Esophagus squamous epithelium (tissue), 5 donors: ENCODE measurements at regions not wholly inside any gene's neighbourhood (a gene's known extent, or its start where the extent isn't known, plus 50 kb on each side); places are given as distances from the start of the nearest gene placed in this dataset.

Experiments
- DNase-seq: peaks from one replicate; lab custom pipeline; 2025; lab: John Stamatoyannopoulos, UW
- H3K27ac ChIP-seq, 4 donors: fragments of 200-600 bp; sonication (generic); one replicate each; pipeline ENCODE4 v1.5.1; 2016 to 2019; ENCODE audit warnings: mild to moderate bottlenecking in 1 of 4
- H3K27me3 ChIP-seq, 4 donors: fragments of 200-600 bp; sonication (generic); 1 replicate in 3 of 4; 2 replicates in 1 of 4; pipeline versions ENCODE4 v1.5.1 to v1.6.0; 2017 to 2021; ENCODE audit warnings: antibody characterized with exemption in 1 of 4
- H3K36me3 ChIP-seq, 3 donors: fragments of 200-600 bp; sonication (generic); one replicate each; pipeline ENCODE4 v1.5.1; 2016 to 2019
- H3K4me1 ChIP-seq, 3 donors: fragments of 200-600 bp; sonication (generic); one replicate each; pipeline ENCODE4 v1.5.1; 2017 to 2019
- H3K4me3 ChIP-seq, 4 donors: fragments of 200-600 bp; sonication (generic); 1 replicate in 3 of 4; 2 replicates in 1 of 4; pipeline ENCODE4 v1.5.1; 2016 to 2019; ENCODE audit warnings: mild to moderate bottlenecking in 2 of 4, moderate library complexity in 1 of 4
- H3K9me3 ChIP-seq, 3 donors: fragments of 200-600 bp; sonication (generic); one replicate each; pipeline ENCODE4 v1.5.1; 2016 to 2019
- CTCF ChIP-seq, 6 experiments: fragments of 450-650 bp in 4 of 6; fragments of 200-600 bp in 2 of 6; sonication (generic) in 2 of 6; IDR thresholded peaks; one replicate each; pipeline ENCODE4 v1.5.1; 2016 to 2019; ENCODE audit warnings: antibody characterized with exemption in 6 of 6, mild to moderate bottlenecking in 4 of 6, moderate library complexity in 4 of 6
- POLR2A ChIP-seq, 4 donors: fragments of 450-650 bp; IDR thresholded peaks; one replicate each; pipeline ENCODE4 v1.6.1; 2017; ENCODE audit warnings: antibody characterized with exemption in 4 of 4, mild to moderate bottlenecking in 4 of 4, moderate library complexity in 3 of 4
- WGBS, 2 donors: methylation state at CpG; one replicate each; pipeline ENCODE4 v1.1.5; 2018; 5-methylcytosine and 5-hydroxymethylcytosine counted together
- intact Hi-C: fragments of 100-400 bp; cut with DNase I; formaldehyde crosslinking; loops from one replicate; pipeline ENCODE4 v1.15.0; 2022
- donor health status: DM: yes; HTN: yes; CAD: no.

- no peak for DNase-seq
- H3K4me1 ChIP-seq = no peaks in the 10 kb centered on the region
- intact Hi-C loops = no loop called here
- no peak for TF ChIP-seq CTCF (IDR thresholded peaks at IDR 0.05)
- no peak for TF ChIP-seq POLR2A (IDR thresholded peaks at IDR 0.05)
- 55 to 60% methylated on average over 2 of the region's 2 CpGs for WGBS, 2 donors
- H3K36me3 ChIP-seq = no peaks in the 10 kb centered on the region
- H3K9me3 ChIP-seq = no peaks in the 10 kb centered on the region
- H3K27ac ChIP-seq = no peak overlapping the region
- no peak overlapping the region for H3K4me3 ChIP-seq
- no peaks in the 10 kb centered on the region for H3K27me3 ChIP-seq
Observed at GRCh38 chr2:192876698-192877097, 682.0 kb upstream of the TMEFF2 start.

GRCh38 chr2:192854706-192855105 is 660.0 kb upstream of the TMEFF2 start:
- intact Hi-C loops = no loop called here
- H3K4me1 ChIP-seq = no peaks in the 10 kb centered on the region
- no peak overlapping the region for H3K27ac ChIP-seq
- WGBS, 2 donors = 74 to 83% methylated on average over 1 of the region's 1 CpG
- no peaks in the 10 kb centered on the region for H3K9me3 ChIP-seq
- no peak for DNase-seq
- TF ChIP-seq POLR2A (IDR thresholded peaks at IDR 0.05) (no peak), CTCF (IDR thresholded peaks at IDR 0.05) (no peak)
- no peaks in the 10 kb centered on the region for H3K36me3 ChIP-seq
- H3K27me3 ChIP-seq = no peaks in the 10 kb centered on the region
- no peak overlapping the region for H3K4me3 ChIP-seq

DNA sequence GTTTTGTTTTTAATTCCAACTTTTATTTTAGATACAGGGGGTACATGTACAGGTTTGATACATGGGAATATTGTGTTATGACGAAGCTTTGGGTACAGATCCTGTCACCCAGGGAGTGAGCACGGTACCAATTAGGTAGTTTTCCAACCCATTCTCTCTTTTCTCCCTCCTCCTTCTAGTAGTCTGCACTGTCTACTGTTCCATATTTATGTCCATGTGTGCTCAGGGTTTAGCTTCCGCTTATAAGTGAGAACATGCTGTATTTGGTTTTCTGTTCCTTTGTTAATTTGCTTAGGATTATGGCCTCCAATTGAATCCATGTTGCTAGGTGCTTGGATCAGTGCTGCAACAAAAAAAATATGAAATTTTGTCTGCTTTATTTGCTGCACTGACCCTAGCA is 659.3 kb upstream of the TMEFF2 start:
- H3K27ac ChIP-seq = no peak overlapping the region
- DNase-seq = no peak
- TF ChIP-seq CTCF (IDR thresholded peaks at IDR 0.05) (no peak), POLR2A (IDR thresholded peaks at IDR 0.05) (no peak)
- H3K4me3 ChIP-seq = no peak overlapping the region
- intact Hi-C loops = no loop called here
- H3K27me3 ChIP-seq = no peaks in the 10 kb centered on the region
- no peaks in the 10 kb centered on the region for H3K36me3 ChIP-seq
- H3K9me3 ChIP-seq = no peaks in the 10 kb centered on the region
- no peaks in the 10 kb centered on the region for H3K4me1 ChIP-seq
- WGBS, 2 donors = 59 to 73% methylated on average over 3 of the region's 3 CpGs

DNA sequence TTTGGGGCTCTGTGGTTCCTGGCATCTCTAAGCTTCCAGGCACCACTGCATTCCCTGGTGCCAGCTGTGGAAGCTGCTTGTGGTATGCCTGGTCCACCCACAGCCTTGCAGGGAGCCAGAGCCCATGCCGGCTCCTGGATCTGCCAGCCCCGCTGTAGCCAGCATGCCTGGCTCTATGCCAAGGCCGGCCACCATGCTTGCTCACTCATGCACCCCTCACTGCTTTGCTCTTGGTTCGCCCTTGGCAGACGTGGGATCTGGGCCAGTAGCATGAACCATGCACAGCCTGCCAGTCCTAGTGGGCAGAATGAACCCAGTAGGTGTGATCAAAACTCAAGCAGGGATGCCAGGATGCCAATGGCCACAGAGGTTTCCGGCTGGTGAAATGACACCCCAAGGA is 634.2 kb upstream of the TMEFF2 start:
- TF ChIP-seq CTCF (IDR thresholded peaks at IDR 0.05) (no peak), POLR2A (IDR thresholded peaks at IDR 0.05) (no peak)
- intact Hi-C loops = no loop called here
- WGBS, 2 donors = 68 to 88% methylated on average over 1 to 5 of the region's 6 CpGs

DNA sequence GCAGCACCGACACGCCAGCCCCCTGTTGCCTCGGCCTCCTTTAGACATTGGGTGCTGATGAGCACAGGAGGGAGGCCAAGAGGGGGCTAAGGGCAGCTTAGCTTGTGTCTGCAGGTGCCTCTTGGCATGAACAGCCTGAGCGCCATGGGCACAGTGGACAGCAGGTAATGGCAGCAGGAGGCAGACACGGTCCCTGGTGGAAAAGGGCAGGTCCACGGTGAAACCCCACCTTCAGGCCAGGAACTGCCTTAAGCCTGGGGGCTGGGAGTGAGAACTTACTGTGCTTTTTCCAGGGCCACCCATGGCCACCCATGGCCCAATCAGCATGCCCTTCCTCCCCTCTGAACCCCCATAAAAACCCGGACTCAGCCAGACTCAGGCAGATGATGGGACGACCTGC is 633.4 kb upstream of the TMEFF2 start:
- no peak for DNase-seq
- Histone ChIP-seq H3K27ac (no peak overlapping the region), H3K36me3 (no peaks in the 10 kb centered on the region), H3K27me3 (no peaks in the 10 kb centered on the region), H3K4me3 (no peak overlapping the region), H3K9me3 (no peaks in the 10 kb centered on the region), H3K4me1 (no peaks in the 10 kb centered on the region)
- no peak for TF ChIP-seq CTCF (IDR thresholded peaks at IDR 0.05)
- no peak for TF ChIP-seq POLR2A (IDR thresholded peaks at IDR 0.05)
- 40 to 88% methylated on average over 1 to 4 of the region's 8 CpGs for WGBS, 2 donors
- intact Hi-C loops = no loop called here

More for the DNA sequence above, 634.2 kb upstream of the TMEFF2 start:
- Histone ChIP-seq H3K4me1 (no peaks in the 10 kb centered on the region), H3K27me3 (no peaks in the 10 kb centered on the region), H3K9me3 (no peaks in the 10 kb centered on the region), H3K4me3 (no peak overlapping the region), H3K27ac (no peak overlapping the region), H3K36me3 (no peaks in the 10 kb centered on the region)
- no peak for DNase-seq
